ENCODE measurements at regions not wholly inside any gene's neighbourhood (a gene's known extent, or its start where the extent isn't known, plus 50 kb on each side); places are given as distances from the start of the nearest gene placed in this dataset.

- TF ChIP-seq EZH2phosphoT487 (IDR thresholded peaks at IDR 0.05; ENCODE audit: borderline replicate concordance): no peak
- TF ChIP-seq, protein P1, sequence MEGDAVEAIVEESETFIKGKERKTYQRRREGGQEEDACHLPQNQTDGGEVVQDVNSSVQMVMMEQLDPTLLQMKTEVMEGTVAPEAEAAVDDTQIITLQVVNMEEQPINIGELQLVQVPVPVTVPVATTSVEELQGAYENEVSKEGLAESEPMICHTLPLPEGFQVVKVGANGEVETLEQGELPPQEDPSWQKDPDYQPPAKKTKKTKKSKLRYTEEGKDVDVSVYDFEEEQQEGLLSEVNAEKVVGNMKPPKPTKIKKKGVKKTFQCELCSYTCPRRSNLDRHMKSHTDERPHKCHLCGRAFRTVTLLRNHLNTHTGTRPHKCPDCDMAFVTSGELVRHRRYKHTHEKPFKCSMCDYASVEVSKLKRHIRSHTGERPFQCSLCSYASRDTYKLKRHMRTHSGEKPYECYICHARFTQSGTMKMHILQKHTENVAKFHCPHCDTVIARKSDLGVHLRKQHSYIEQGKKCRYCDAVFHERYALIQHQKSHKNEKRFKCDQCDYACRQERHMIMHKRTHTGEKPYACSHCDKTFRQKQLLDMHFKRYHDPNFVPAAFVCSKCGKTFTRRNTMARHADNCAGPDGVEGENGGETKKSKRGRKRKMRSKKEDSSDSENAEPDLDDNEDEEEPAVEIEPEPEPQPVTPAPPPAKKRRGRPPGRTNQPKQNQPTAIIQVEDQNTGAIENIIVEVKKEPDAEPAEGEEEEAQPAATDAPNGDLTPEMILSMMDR (conservative IDR thresholded peaks at IDR 0.05; ENCODE audit: low read length): no peak
- Histone ChIP-seq H3K79me2 (ENCODE audit: insufficient read depth, low read length) (no peaks in the 10 kb centered on the region), H3K27me3 (ENCODE audit: insufficient read depth, low read length, poor library complexity, severe bottlenecking) (no peaks in the 10 kb centered on the region), H4K20me1 (ENCODE audit: insufficient read depth, low read length, poor library complexity, severe bottlenecking) (no peaks in the 10 kb centered on the region), H3K4me1 (ENCODE audit: insufficient read depth, low read length, poor library complexity, severe bottlenecking) (no peaks in the 10 kb centered on the region), H3K36me3 (ENCODE audit: insufficient read depth, low read length) (no peaks in the 10 kb centered on the region), H3K4me2 (ENCODE audit: low read depth, low read length, poor library complexity, severe bottlenecking) (no peak overlapping the region), H3F3A (ENCODE audit: low read depth) (no peaks in the 10 kb centered on the region), H3K4me3 (ENCODE audit: low read length, poor library complexity, severe bottlenecking) (no peak overlapping the region), H3K9me2 (replicated peaks; ENCODE audit: low read depth, low read length) (no peaks in the 10 kb centered on the region), H3K9ac (ENCODE audit: low read depth, low read length, poor library complexity, severe bottlenecking) (no peak overlapping the region), H3K9me3 (ENCODE audit: insufficient read depth, low read depth, low read length) (no peaks in the 10 kb centered on the region; the same call in 1 of the 2 replicates), H2AFZ (ENCODE audit: low read length) (no peak overlapping the region)
Measured at GRCh38 chr2:5148392-5149085, 543.6 kb upstream of the SOX11 start.

GRCh38 chr2:5150871-5151270 lies 541.3 kb upstream of the SOX11 start:
- Histone ChIP-seq H3K4me3 (ENCODE audit: low read length, poor library complexity, severe bottlenecking) (no peak overlapping the region), H3K9me2 (replicated peaks; ENCODE audit: low read depth, low read length) (no peaks in the 10 kb centered on the region), H3K4me2 (ENCODE audit: low read depth, low read length, poor library complexity, severe bottlenecking) (no peak overlapping the region), H3K79me2 (ENCODE audit: insufficient read depth, low read length) (no peaks in the 10 kb centered on the region), H3F3A (ENCODE audit: low read depth) (no peaks in the 10 kb centered on the region), H3K36me3 (ENCODE audit: insufficient read depth, low read length) (no peaks in the 10 kb centered on the region), H3K9ac (ENCODE audit: low read depth, low read length, poor library complexity, severe bottlenecking) (no peak overlapping the region), H4K20me1 (ENCODE audit: insufficient read depth, low read length, poor library complexity, severe bottlenecking) (no peaks in the 10 kb centered on the region), H3K27me3 (ENCODE audit: insufficient read depth, low read length, poor library complexity, severe bottlenecking) (no peaks in the 10 kb centered on the region), H2AFZ (ENCODE audit: low read length) (no peak overlapping the region), H3K4me1 (ENCODE audit: insufficient read depth, low read length, poor library complexity, severe bottlenecking) (no peaks in the 10 kb centered on the region), H3K9me3 (ENCODE audit: insufficient read depth, low read depth, low read length) (no peaks in the 10 kb centered on the region; the same call in 1 of the 2 replicates)
- no peak for TF ChIP-seq EZH2phosphoT487 (IDR thresholded peaks at IDR 0.05; ENCODE audit: borderline replicate concordance)
- TF ChIP-seq, protein P1 (conservative IDR thresholded peaks at IDR 0.05; ENCODE audit: low read length): no peak

DNA sequence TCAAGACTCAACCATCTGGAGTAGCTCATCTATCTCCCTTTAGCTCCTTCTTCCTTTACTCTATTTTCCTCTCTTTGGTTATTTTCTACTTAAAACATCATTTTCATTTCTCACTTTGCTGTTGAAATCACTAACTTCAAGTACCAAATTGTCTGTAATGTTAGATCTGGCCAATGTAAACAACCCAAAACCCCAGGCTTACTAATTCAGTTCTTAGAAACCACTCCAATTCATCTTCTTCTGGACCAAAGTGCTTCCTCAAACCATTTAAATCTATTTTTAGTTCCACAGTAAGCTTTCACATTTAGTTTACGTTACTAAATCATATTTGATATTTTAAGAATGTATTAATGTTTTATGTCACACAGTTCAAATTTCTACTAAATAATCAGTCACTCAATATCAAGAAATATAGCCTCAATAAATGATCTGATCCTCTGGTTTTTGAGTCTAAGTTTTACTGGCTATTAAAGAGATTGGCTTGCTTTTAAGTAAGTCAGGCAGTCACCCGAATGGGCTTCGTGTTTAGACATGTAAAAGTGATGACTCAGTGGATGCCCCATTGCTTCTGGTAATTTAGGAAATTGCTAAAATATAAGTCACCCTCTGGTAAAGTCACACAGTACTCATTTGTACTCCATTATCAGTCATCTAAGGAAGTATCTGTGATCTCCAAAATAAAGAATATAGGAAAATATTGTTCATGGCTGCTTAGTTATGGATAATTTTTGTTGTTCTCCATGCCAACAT lies 527.2 kb upstream of the SOX11 start:
- TF ChIP-seq, protein P1 (conservative IDR thresholded peaks at IDR 0.05; ENCODE audit: low read length): no peak
- TF ChIP-seq EZH2phosphoT487 (IDR thresholded peaks at IDR 0.05; ENCODE audit: borderline replicate concordance): no peak
- Histone ChIP-seq H3F3A (ENCODE audit: low read depth) (no peaks in the 10 kb centered on the region), H3K9ac (ENCODE audit: low read depth, low read length, poor library complexity, severe bottlenecking) (no peak overlapping the region), H3K9me2 (replicated peaks; ENCODE audit: low read depth, low read length) (no peaks in the 10 kb centered on the region), H3K4me1 (ENCODE audit: insufficient read depth, low read length, poor library complexity, severe bottlenecking) (no peaks in the 10 kb centered on the region), H3K4me3 (ENCODE audit: low read length, poor library complexity, severe bottlenecking) (no peak overlapping the region), H3K27me3 (ENCODE audit: insufficient read depth, low read length, poor library complexity, severe bottlenecking) (no peaks in the 10 kb centered on the region), H3K79me2 (ENCODE audit: insufficient read depth, low read length) (no peaks in the 10 kb centered on the region), H4K20me1 (ENCODE audit: insufficient read depth, low read length, poor library complexity, severe bottlenecking) (no peaks in the 10 kb centered on the region), H3K36me3 (ENCODE audit: insufficient read depth, low read length) (no peaks in the 10 kb centered on the region), H2AFZ (ENCODE audit: low read length) (no peak overlapping the region), H3K9me3 (ENCODE audit: insufficient read depth, low read depth, low read length) (no peaks in the 10 kb centered on the region), H3K4me2 (ENCODE audit: low read depth, low read length, poor library complexity, severe bottlenecking) (no peak overlapping the region)
